Fibroblast of skin of back (primary cell): ENCODE measurements at regions not wholly inside any gene's neighbourhood (a gene's known extent, or its start where the extent isn't known, plus 50 kb on each side); places are given as distances from the start of the nearest gene placed in this dataset.
"Not testable (repeated sequence)": the region's sequence is repeated elsewhere in the genome, so short reads cannot be mapped to it uniquely, and the experiment has no call there.

Experiments
- DNase-seq: peaks from one replicate; pipeline ENCODE4 v3.0.0-alpha.2; 2013

GRCh38 chr14:106509176-106509575 lies 982.8 kb downstream of the TMEM121 start:
- no peak for DNase-seq

GRCh38 chr14:106509807-106510206 lies 983.4 kb downstream of the TMEM121 start:
- DNase-seq = no peak

- DNase-seq = no peak
Observed at GRCh38 chr14:106511006-106511799, 984.8 kb downstream of the TMEM121 start.

GRCh38 chr14:106511800-106512198 lies 985.4 kb downstream of the TMEM121 start:
- no peak for DNase-seq

GRCh38 chr14:106513302-106513701 lies 986.9 kb downstream of the TMEM121 start:
- DNase-seq = no peak

GRCh38 chr14:106518054-106518943 lies 991.9 kb downstream of the TMEM121 start:
- DNase-seq = no peak

- DNase-seq = not testable (repeated sequence)
Observed at GRCh38 chr14:106522118-106522517, 995.7 kb downstream of the TMEM121 start.

GRCh38 chr14:106522990-106523389 lies 996.6 kb downstream of the TMEM121 start:
- no peak for DNase-seq

GRCh38 chr14:106528717-106529116 lies 1002.3 kb downstream of the TMEM121 start:
- no peak for DNase-seq

- no peak for DNase-seq
Observed at GRCh38 chr14:106530031-106530422, 1003.6 kb downstream of the TMEM121 start.

GRCh38 chr14:106530423-106531107 lies 1004.2 kb downstream of the TMEM121 start:
- no peak for DNase-seq

GRCh38 chr14:106537597-106537996 lies 1011.2 kb downstream of the TMEM121 start:
- not testable (repeated sequence) for DNase-seq

- DNase-seq = no peak
Observed at GRCh38 chr14:106538201-106538600, 1011.8 kb downstream of the TMEM121 start.

- no peak for DNase-seq
Observed at GRCh38 chr14:106547735-106548434, 1021.5 kb downstream of the TMEM121 start.

GRCh38 chr14:106549064-106549463 lies 1022.7 kb downstream of the TMEM121 start:
- DNase-seq = no peak

- no peak for DNase-seq
Observed at GRCh38 chr14:106551265-106551664, 1024.9 kb downstream of the TMEM121 start.

- DNase-seq = not testable (repeated sequence)
Observed at GRCh38 chr14:106556211-106556610, 1029.8 kb downstream of the TMEM121 start.

GRCh38 chr14:106556665-106557289 lies 1030.4 kb downstream of the TMEM121 start:
- no peak for DNase-seq

- no peak for DNase-seq
Observed at GRCh38 chr14:106562451-106562850, 1036.1 kb downstream of the TMEM121 start.

- no peak for DNase-seq
Observed at GRCh38 chr14:106564058-106564643, 1037.8 kb downstream of the TMEM121 start.

- DNase-seq = no peak
Observed at GRCh38 chr14:106578481-106578880, 1052.1 kb downstream of the TMEM121 start.
